ENCODE measurements at regions not wholly inside any gene's neighbourhood (a gene's known extent, or its start where the extent isn't known, plus 50 kb on each side); places are given as distances from the start of the nearest gene placed in this dataset.

DNA sequence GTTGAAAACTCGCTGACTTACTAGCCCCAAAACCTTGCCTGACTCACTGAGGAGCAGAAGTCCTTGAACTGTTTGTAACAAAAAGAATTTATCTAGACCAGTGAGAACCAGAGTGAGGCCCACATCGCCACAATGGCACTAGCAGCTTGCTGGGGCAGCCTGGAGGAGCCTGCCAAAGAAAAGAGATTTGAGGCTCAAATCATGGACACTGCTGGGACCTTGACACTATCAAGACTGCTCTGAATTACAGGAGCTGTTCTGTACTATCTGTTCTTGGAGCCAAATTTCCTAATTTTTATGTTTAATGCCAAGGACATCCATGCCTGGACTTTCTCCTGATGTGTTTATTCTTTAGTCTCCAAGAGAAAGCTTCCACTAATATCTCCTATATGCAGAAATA is 82.0 kb upstream of the JCAD start:
- TF ChIP-seq, protein P1, sequence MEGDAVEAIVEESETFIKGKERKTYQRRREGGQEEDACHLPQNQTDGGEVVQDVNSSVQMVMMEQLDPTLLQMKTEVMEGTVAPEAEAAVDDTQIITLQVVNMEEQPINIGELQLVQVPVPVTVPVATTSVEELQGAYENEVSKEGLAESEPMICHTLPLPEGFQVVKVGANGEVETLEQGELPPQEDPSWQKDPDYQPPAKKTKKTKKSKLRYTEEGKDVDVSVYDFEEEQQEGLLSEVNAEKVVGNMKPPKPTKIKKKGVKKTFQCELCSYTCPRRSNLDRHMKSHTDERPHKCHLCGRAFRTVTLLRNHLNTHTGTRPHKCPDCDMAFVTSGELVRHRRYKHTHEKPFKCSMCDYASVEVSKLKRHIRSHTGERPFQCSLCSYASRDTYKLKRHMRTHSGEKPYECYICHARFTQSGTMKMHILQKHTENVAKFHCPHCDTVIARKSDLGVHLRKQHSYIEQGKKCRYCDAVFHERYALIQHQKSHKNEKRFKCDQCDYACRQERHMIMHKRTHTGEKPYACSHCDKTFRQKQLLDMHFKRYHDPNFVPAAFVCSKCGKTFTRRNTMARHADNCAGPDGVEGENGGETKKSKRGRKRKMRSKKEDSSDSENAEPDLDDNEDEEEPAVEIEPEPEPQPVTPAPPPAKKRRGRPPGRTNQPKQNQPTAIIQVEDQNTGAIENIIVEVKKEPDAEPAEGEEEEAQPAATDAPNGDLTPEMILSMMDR (conservative IDR thresholded peaks at IDR 0.05; ENCODE audit: low read length), result no peak
- TF ChIP-seq EZH2phosphoT487 (IDR thresholded peaks at IDR 0.05; ENCODE audit: borderline replicate concordance, low read depth, low read length), result no peak
